ENCODE measurements at regions not wholly inside any gene's neighbourhood (a gene's known extent, or its start where the extent isn't known, plus 50 kb on each side); places are given as distances from the start of the nearest gene placed in this dataset.

- H3K9me3 ChIP-seq, result no peaks in the 10 kb centered on the region
Measured at GRCh38 chr4:74631988-74632387, 162.3 kb downstream of the BTC start.

GRCh38 chr4:74632634-74633033, 161.7 kb downstream of the BTC start:
- intact Hi-C loops (cut with DNase I; ENCODE audit: low total_unique reads), result no loop called here
- Histone ChIP-seq H3K4me3 (no peak overlapping the region), H3K36me3 (no peaks in the 10 kb centered on the region), H3K27ac (no peak overlapping the region), H3K4me1 (peaks cover 0 to 13% (median 0%) of the 10 kb centered on the region in 6 donors), H3K9me3 (no peaks in the 10 kb centered on the region), H3K27me3 (replicated peaks in 1 of 7) (peaks cover 0 to 9% (median 0%) of the 10 kb centered on the region in 7 donors)
- DNase-seq, result no peak
- TF ChIP-seq POLR2A (IDR thresholded peaks at IDR 0.05) (no peak), CTCF (IDR thresholded peaks at IDR 0.05 in 8 of 11, conservative IDR thresholded peaks at IDR 0.05 in 3 of 11) (no peak), POLR2AphosphoS5 (IDR thresholded peaks at IDR 0.05) (no peak)
- 10 to 25% (median 14%) methylated on average over 3 of the region's 3 CpGs for WGBS, 5 donors

More at GRCh38 chr4:74631988-74632387, 162.3 kb downstream of the BTC start:
- DNase-seq, result no peak
- no peaks in the 10 kb centered on the region for H3K36me3 ChIP-seq
- intact Hi-C loops (cut with DNase I; ENCODE audit: low total_unique reads), result no loop called here
- peaks cover 0 to 13% (median 0%) of the 10 kb centered on the region in 6 donors for H3K4me1 ChIP-seq
- no peak for TF ChIP-seq CTCF (IDR thresholded peaks at IDR 0.05 in 8 of 11, conservative IDR thresholded peaks at IDR 0.05 in 3 of 11)
- no peak for TF ChIP-seq POLR2AphosphoS5 (IDR thresholded peaks at IDR 0.05)
- TF ChIP-seq POLR2A (IDR thresholded peaks at IDR 0.05), result no peak
- H3K4me3 ChIP-seq, result no peak overlapping the region
- peaks cover 0 to 9% (median 0%) of the 10 kb centered on the region in 7 donors for H3K27me3 ChIP-seq (replicated peaks in 1 of 7)
- H3K27ac ChIP-seq, result no peak overlapping the region

- intact Hi-C loops (cut with DNase I; ENCODE audit: low total_unique reads), result no loop called here
- H3K27ac ChIP-seq, result no peak overlapping the region
- 71 to 96% (median 76%) methylated on average over 2 of the region's 2 CpGs for WGBS, 5 donors
Measured at GRCh38 chr4:74635074-74635473, 159.2 kb downstream of the BTC start.

More at GRCh38 chr4:74635074-74635473, 159.2 kb downstream of the BTC start:
- H3K36me3 ChIP-seq, result no peaks in the 10 kb centered on the region
- TF ChIP-seq POLR2AphosphoS5 (IDR thresholded peaks at IDR 0.05) (no peak), POLR2A (IDR thresholded peaks at IDR 0.05) (no peak), CTCF (IDR thresholded peaks at IDR 0.05 in 8 of 11, conservative IDR thresholded peaks at IDR 0.05 in 3 of 11) (no peak)
- peaks cover 0 to 9% (median 0%) of the 10 kb centered on the region in 7 donors for H3K27me3 ChIP-seq (replicated peaks in 1 of 7)
- DNase-seq, result no peak
- H3K4me3 ChIP-seq, result no peak overlapping the region
- H3K4me1 ChIP-seq, result peaks cover 0 to 8% (median 0%) of the 10 kb centered on the region in 6 donors
- H3K9me3 ChIP-seq, result no peaks in the 10 kb centered on the region
